ENCODE measurements at regions not wholly inside any gene's neighbourhood (a gene's known extent, or its start where the extent isn't known, plus 50 kb on each side); places are given as distances from the start of the nearest gene placed in this dataset.

- no peak for DNase-seq (ENCODE audit: extremely low spot score, unreplicated experiment)
- no peak overlapping the region for H3K4me3 Mint-ChIP-seq (ENCODE audit: unreplicated experiment)
- no peaks in the 10 kb centered on the region for H3K36me3 Mint-ChIP-seq (ENCODE audit: unreplicated experiment)
- no peak for TF ChIP-seq CTCF (IDR thresholded peaks at IDR 0.05)
- H3K4me1 Mint-ChIP-seq (ENCODE audit: unreplicated experiment), result peaks cover 7% of the 10 kb centered on the region
- H3K27ac Mint-ChIP-seq (ENCODE audit: unreplicated experiment), result no peak overlapping the region
- no peaks in the 10 kb centered on the region for H3K27me3 Mint-ChIP-seq (ENCODE audit: unreplicated experiment)
- no peaks in the 10 kb centered on the region for H3K9me3 Mint-ChIP-seq (ENCODE audit: unreplicated experiment)
These were observed 61.3 kb upstream of the MME start for GRCh38 chr3:155018621-155019330.

GRCh38 chr3:155015776-155016436, 64.2 kb upstream of the MME start:
- H3K27ac Mint-ChIP-seq (ENCODE audit: unreplicated experiment), result no peak overlapping the region
- no peaks in the 10 kb centered on the region for H3K36me3 Mint-ChIP-seq (ENCODE audit: unreplicated experiment)
- H3K9me3 Mint-ChIP-seq (ENCODE audit: unreplicated experiment), result peaks cover 2% of the 10 kb centered on the region
- no peak for DNase-seq (ENCODE audit: extremely low spot score, unreplicated experiment)
- peaks cover 5% of the 10 kb centered on the region for H3K4me1 Mint-ChIP-seq (ENCODE audit: unreplicated experiment)
- no peak for TF ChIP-seq CTCF (IDR thresholded peaks at IDR 0.05)
- H3K4me3 Mint-ChIP-seq (ENCODE audit: unreplicated experiment), result no peak overlapping the region
- no peaks in the 10 kb centered on the region for H3K27me3 Mint-ChIP-seq (ENCODE audit: unreplicated experiment)

DNA sequence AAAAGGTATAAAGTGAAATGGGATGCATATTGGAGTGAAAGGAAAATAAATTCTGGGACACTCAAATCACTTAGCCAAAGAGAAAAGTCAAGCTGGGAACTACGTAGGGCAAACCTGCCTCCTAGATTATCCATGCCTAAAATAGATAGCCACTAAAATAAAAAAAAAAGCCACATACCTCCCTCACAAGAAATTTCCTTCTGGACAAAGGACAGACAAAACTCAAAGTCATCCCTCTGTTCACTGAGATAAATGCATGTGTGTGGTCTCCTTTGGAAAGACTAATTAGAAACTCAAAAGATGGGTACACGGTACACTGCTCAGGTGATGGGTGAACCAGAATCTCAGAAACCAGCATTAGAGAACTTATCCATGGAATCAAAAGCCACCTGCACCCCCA, 65.2 kb upstream of the MME start:
- Mint-ChIP-seq H3K9me3 (ENCODE audit: unreplicated experiment) (peaks cover 3% of the 10 kb centered on the region), H3K4me3 (ENCODE audit: unreplicated experiment) (no peak overlapping the region), H3K27me3 (ENCODE audit: unreplicated experiment) (no peaks in the 10 kb centered on the region), H3K27ac (ENCODE audit: unreplicated experiment) (no peak overlapping the region), H3K36me3 (ENCODE audit: unreplicated experiment) (no peaks in the 10 kb centered on the region), H3K4me1 (ENCODE audit: unreplicated experiment) (peaks cover 15% of the 10 kb centered on the region)
- TF ChIP-seq CTCF (IDR thresholded peaks at IDR 0.05), result no peak
- DNase-seq (ENCODE audit: extremely low spot score, unreplicated experiment), result no peak

DNA sequence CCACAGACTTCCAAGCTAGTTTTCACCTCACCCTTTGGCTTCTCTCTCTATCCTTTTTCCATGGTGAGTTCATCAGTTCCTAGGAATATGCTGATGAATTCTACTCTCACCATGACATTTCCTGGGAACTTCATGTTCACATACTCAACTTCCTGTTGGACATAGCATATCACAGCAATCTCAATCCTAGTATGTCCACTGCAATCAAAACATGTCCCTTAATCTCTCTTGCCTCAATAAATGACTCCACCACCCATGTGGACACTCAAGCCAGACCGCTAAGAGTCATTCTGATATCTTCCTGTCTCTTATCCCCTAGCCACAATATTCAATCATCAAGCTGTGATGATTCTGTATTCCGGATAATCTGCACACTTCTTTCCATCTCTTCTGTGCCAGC, 66.7 kb upstream of the MME start:
- H3K4me3 Mint-ChIP-seq (ENCODE audit: unreplicated experiment), result no peak overlapping the region
- H3K36me3 Mint-ChIP-seq (ENCODE audit: unreplicated experiment), result no peaks in the 10 kb centered on the region
- H3K27ac Mint-ChIP-seq (ENCODE audit: unreplicated experiment), result no peak overlapping the region
- no peaks in the 10 kb centered on the region for H3K27me3 Mint-ChIP-seq (ENCODE audit: unreplicated experiment)
- no peak for DNase-seq (ENCODE audit: extremely low spot score, unreplicated experiment)
- no peak for TF ChIP-seq CTCF (IDR thresholded peaks at IDR 0.05)
- peaks cover 14% of the 10 kb centered on the region for H3K4me1 Mint-ChIP-seq (ENCODE audit: unreplicated experiment)
- peaks cover 3% of the 10 kb centered on the region for H3K9me3 Mint-ChIP-seq (ENCODE audit: unreplicated experiment)

DNA sequence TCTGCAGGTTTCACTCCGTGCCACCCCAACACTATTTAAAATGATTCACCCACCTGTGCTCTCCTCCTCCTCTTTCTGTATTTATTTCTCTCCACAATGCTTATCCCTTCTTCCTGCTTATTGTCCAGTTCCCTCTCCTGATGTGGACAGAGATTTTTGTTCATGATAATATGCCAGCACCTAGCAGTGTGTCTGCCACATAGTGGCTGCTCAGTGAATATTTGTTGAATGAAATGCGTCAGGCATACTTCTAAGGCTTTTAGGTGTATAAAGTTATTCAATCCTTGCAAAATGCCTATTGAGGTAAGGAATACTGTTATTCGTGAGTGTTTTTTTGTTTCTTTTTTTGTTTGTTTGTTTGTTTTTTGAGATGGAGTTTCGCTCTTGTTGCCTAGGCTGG, 67.5 kb upstream of the MME start:
- Mint-ChIP-seq H3K27ac (ENCODE audit: unreplicated experiment) (no peak overlapping the region), H3K4me3 (ENCODE audit: unreplicated experiment) (no peak overlapping the region), H3K27me3 (ENCODE audit: unreplicated experiment) (no peaks in the 10 kb centered on the region), H3K36me3 (ENCODE audit: unreplicated experiment) (no peaks in the 10 kb centered on the region), H3K4me1 (ENCODE audit: unreplicated experiment) (peaks cover 14% of the 10 kb centered on the region), H3K9me3 (ENCODE audit: unreplicated experiment) (peaks cover 3% of the 10 kb centered on the region)
- no peak for DNase-seq (ENCODE audit: extremely low spot score, unreplicated experiment)
- no peak for TF ChIP-seq CTCF (IDR thresholded peaks at IDR 0.05)
